GM23338 (cell line): ENCODE measurements at regions not wholly inside any gene's neighbourhood (a gene's known extent, or its start where the extent isn't known, plus 50 kb on each side); places are given as distances from the start of the nearest gene placed in this dataset.
"Not testable (repeated sequence)": the region's sequence is repeated elsewhere in the genome, so short reads cannot be mapped to it uniquely, and the experiment has no call there.

ENCODE experiments used
- ATAC-seq: fragments of 200-7000 bp; cut with Tn5 transposase; 3 replicates; pipeline ENCODE4 v1.9.1; 2020
- DNase-seq: peaks from one replicate; pipeline ENCODE4 v3.0.0-alpha.2; 2015; ENCODE audit warnings: low spot score
- H2AFZ ChIP-seq: fragments of 200-600 bp; sonication (generic); 2 replicates; pipeline ENCODE4 v1.8.0; 2016; ENCODE audit warnings: antibody characterized with exemption, mild to moderate bottlenecking, moderate library complexity
- H3F3A ChIP-seq: fragments of 200-600 bp; sonication (generic); replicated peaks from 2 replicates; pipeline ENCODE4 v1.8.0; 2017; ENCODE audit warnings: antibody characterized with exemption, mixed run types, low read depth
- H3K27ac ChIP-seq: fragments of 200-600 bp; sonication (generic); 2 replicates; pipeline ENCODE4 v1.6.1; 2016; ENCODE audit warnings: low read depth
- H3K27me3 ChIP-seq: fragments of 200-600 bp; sonication (generic); 2 replicates; pipeline ENCODE4 v1.8.0; 2016; ENCODE audit warnings: mild to moderate bottlenecking, mixed run types, moderate library complexity; ENCODE audit not compliant: insufficient read depth
- H3K36me3 ChIP-seq: fragments of 200-600 bp; sonication (generic); 2 replicates; pipeline ENCODE4 v1.8.0; 2016; ENCODE audit warnings: mild to moderate bottlenecking; ENCODE audit not compliant: insufficient read depth
- H3K4me1 ChIP-seq: fragments of 200-600 bp; sonication (generic); 2 replicates; pipeline ENCODE4 v1.8.0; 2016; ENCODE audit warnings: mild to moderate bottlenecking, moderate library complexity; ENCODE audit not compliant: insufficient read depth
- H3K4me2 ChIP-seq: fragments of 200-600 bp; sonication (generic); 2 replicates; pipeline ENCODE4 v1.7.1; 2017; ENCODE audit warnings: mixed run types
- H3K4me3 ChIP-seq: fragments of 200-600 bp; sonication (generic); 2 replicates; pipeline ENCODE4 v1.6.1; 2016; ENCODE audit warnings: mixed run types
- H3K79me2 ChIP-seq: fragments of 200-600 bp; sonication (generic); replicated peaks from 2 replicates; pipeline ENCODE4 v1.8.0; 2017; ENCODE audit warnings: mild to moderate bottlenecking; ENCODE audit not compliant: insufficient read depth
- H3K9me2 ChIP-seq: fragments of 200-600 bp; sonication (generic); 2 replicates; pipeline ENCODE4 v1.8.0; 2017; ENCODE audit not compliant: insufficient read depth
- H4K20me1 ChIP-seq: fragments of 200-600 bp; sonication (generic); replicated peaks from 2 replicates; pipeline ENCODE4 v1.8.0; 2017; ENCODE audit warnings: mild to moderate bottlenecking; ENCODE audit not compliant: insufficient read depth
- H3K27ac Mint-ChIP-seq: 2 replicates; pipeline ENCODE4 v1.8.0; 2020; ENCODE audit warnings: inconsistent platforms, mild to moderate bottlenecking, moderate library complexity, mixed read lengths
- H3K27me3 Mint-ChIP-seq: 3 replicates; pipeline ENCODE4 v1.8.0; 2022; ENCODE audit warnings: low read depth, mild to moderate bottlenecking, moderate library complexity, mixed read lengths, inconsistent platforms; ENCODE audit not compliant: insufficient read depth, poor library complexity
- H3K36me3 Mint-ChIP-seq: 3 replicates; pipeline ENCODE4 v1.8.0; 2021; ENCODE audit warnings: low read depth, mild to moderate bottlenecking, inconsistent platforms, moderate library complexity, mixed read lengths
- H3K4me1 Mint-ChIP-seq: 3 replicates; pipeline ENCODE4 v1.8.0; 2020; ENCODE audit warnings: mild to moderate bottlenecking, inconsistent platforms, mixed read lengths
- H3K4me3 Mint-ChIP-seq: 3 replicates; pipeline ENCODE4 v1.8.0; 2021; ENCODE audit warnings: moderate library complexity, mild to moderate bottlenecking, inconsistent platforms, mixed read lengths
- H3K9me3 Mint-ChIP-seq: 3 replicates; pipeline ENCODE4 v1.8.0; 2020; ENCODE audit warnings: moderate library complexity, mild to moderate bottlenecking, inconsistent platforms, mixed read lengths
- CREB1 ChIP-seq: fragments of 250-450 bp; sonication (Bioruptor Pico); IDR thresholded peaks from 2 replicates; pipeline ENCODE4 v1.5.0; 2020; ENCODE audit warnings: low read depth, mild to moderate bottlenecking, moderate library complexity
- ETS1 ChIP-seq: IDR thresholded peaks from 2 replicates; pipeline ENCODE4 v1.6.1; 2016; ENCODE audit warnings: antibody characterized with exemption
- EZH2 ChIP-seq: fragments of 200-600 bp; sonication (generic); IDR thresholded peaks from one replicate; pipeline ENCODE4 v1.8.0; 2017; ENCODE audit warnings: antibody characterized with exemption, mild to moderate bottlenecking, low read depth; ENCODE audit not compliant: unreplicated experiment
- EZH2phosphoT487 ChIP-seq: fragments of 200-600 bp; sonication (generic); IDR thresholded peaks from one replicate; pipeline ENCODE4 v1.8.1; 2018; ENCODE audit warnings: antibody characterized with exemption; ENCODE audit not compliant: unreplicated experiment
- ZNF114 ChIP-seq: fragments of 250-450 bp; sonication (Bioruptor Pico); IDR thresholded peaks from 2 replicates; pipeline ENCODE4 v1.5.0; 2020; ENCODE audit warnings: mild to moderate bottlenecking, moderate library complexity
- ZNF331 ChIP-seq: fragments of 250-450 bp; sonication (Bioruptor Pico); IDR thresholded peaks from 2 replicates; pipeline ENCODE4 v1.5.0; 2020; ENCODE audit warnings: low read depth, mild to moderate bottlenecking, moderate library complexity
- ZNF462 ChIP-seq: fragments of 250-450 bp; sonication (Bioruptor Pico); IDR thresholded peaks from 2 replicates; pipeline ENCODE4 v1.5.0; 2020; ENCODE audit warnings: mild to moderate bottlenecking, moderate library complexity

GRCh38 chr10:14421941-14422340, 91.2 kb upstream of the FRMD4A start (continued):
- TF ChIP-seq ZNF462 (CRISPR knock-in tag) (no peak), ZNF114 (CRISPR knock-in tag) (no peak), ZNF331 (CRISPR knock-in tag) (no peak)

GRCh38 chr10:14417336-14417735, 86.6 kb upstream of the FRMD4A start:
- not testable (repeated sequence) for H3K9me3 Mint-ChIP-seq, ATAC-seq, H2AFZ ChIP-seq, H3K9me2 ChIP-seq, H3K27ac ChIP-seq, H3K27me3 ChIP-seq, H3K4me3 ChIP-seq, H3F3A ChIP-seq, H3K79me2 ChIP-seq, H4K20me1 ChIP-seq, H3K4me3 Mint-ChIP-seq, H3K27me3 Mint-ChIP-seq, H3K36me3 ChIP-seq, H3K36me3 Mint-ChIP-seq, DNase-seq
- Histone ChIP-seq H3K4me1 (peaks cover 20% of the 10 kb centered on the region), H3K4me2 (0 out of 2 replicates have a peak overlapping the region, but pooled peaks have one; percentile 39)
- Mint-ChIP-seq H3K4me1 (peaks cover 19% of the 10 kb centered on the region), H3K27ac (0 out of 2 replicates have a peak overlapping the region, but pooled peaks have one; percentile 16)

- no peak for TF ChIP-seq EZH2phosphoT487
- no peak for TF ChIP-seq ETS1
- TF ChIP-seq ZNF114 (CRISPR knock-in tag), result no peak
- no peak for TF ChIP-seq EZH2
- no peak for TF ChIP-seq CREB1 (CRISPR knock-in tag)
- Histone ChIP-seq H2AFZ (no peak overlapping the region; the same call in 1 of the 2 replicates), H3K79me2 (no peaks in the 10 kb centered on the region), H3K4me3 (no peak overlapping the region), H3K4me1 (peaks cover 20% of the 10 kb centered on the region), H3K36me3 (no peaks in the 10 kb centered on the region), H3K9me2 (peaks cover 7% of the 10 kb centered on the region), H3K27ac (no peak overlapping the region), H4K20me1 (no peaks in the 10 kb centered on the region), H3K27me3 (no peaks in the 10 kb centered on the region), H3F3A (no peaks in the 10 kb centered on the region), H3K4me2 (no peak overlapping the region)
- H3K4me3 Mint-ChIP-seq, result no peak overlapping the region
- DNase-seq, result no peak
- no peaks in the 10 kb centered on the region for H3K36me3 Mint-ChIP-seq
- H3K9me3 Mint-ChIP-seq, result no peaks in the 10 kb centered on the region
- peak overlapping the region; percentile 60; the same call in 1 of the 2 replicates for H3K27ac Mint-ChIP-seq
- ATAC-seq, result no peak
- peaks cover 19% of the 10 kb centered on the region for H3K4me1 Mint-ChIP-seq
- H3K27me3 Mint-ChIP-seq, result peaks cover 3% of the 10 kb centered on the region
Observed at GRCh38 chr10:14416308-14416700, 85.6 kb upstream of the FRMD4A start.
